GM21390 (cell line): ENCODE measurements at regions not wholly inside any gene's neighbourhood (a gene's known extent, or its start where the extent isn't known, plus 50 kb on each side); places are given as distances from the start of the nearest gene placed in this dataset.

ENCODE experiments used
- ATAC-seq: cut with Tn5 transposase; IDR thresholded peaks from one replicate; pipeline ENCODE4 v1.9.1; 2021; ENCODE audit not compliant: unreplicated experiment

DNA sequence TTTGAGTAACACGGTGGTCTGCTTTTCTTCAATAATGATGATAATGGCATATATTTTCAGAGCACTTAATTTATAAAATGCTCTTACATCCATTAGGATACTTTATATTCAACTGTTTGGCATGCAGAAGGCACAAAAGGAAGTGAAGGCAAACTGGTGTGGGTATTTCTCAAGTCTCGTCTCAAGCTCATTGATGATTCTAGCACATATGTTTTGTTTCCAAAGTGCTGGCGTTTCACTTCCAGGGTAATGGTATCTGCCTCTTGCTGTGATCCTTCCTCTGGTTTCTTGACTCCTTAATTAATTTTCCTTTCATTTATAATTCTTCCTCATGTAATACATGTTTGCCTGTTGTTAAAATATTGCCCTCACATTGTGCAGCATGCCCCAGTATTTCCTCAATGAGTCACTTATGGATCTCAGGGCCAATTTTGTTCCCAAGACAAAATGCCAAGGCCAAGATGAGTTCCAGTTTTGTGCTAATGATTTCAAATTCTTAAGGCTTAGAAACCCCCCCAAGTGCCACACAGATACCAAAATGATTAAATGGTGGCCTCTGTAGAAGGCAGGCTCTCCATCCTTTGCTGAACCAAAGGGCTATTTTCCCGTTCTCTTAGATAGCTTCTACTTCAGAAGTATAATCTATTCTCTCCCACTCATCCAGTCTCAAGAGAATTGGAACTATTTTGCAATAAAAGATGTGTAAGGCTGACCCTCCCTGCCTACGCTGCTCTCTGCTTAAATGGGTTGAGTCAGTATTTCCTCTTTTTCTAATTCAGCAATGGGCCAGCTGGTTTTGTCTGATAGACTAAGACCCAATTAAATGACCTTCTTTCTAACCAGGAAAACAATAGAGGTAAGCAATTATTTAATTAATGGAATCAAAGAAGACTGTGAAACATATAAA is 171.2 kb downstream of the ZNF365 start:
- no peak for ATAC-seq

DNA sequence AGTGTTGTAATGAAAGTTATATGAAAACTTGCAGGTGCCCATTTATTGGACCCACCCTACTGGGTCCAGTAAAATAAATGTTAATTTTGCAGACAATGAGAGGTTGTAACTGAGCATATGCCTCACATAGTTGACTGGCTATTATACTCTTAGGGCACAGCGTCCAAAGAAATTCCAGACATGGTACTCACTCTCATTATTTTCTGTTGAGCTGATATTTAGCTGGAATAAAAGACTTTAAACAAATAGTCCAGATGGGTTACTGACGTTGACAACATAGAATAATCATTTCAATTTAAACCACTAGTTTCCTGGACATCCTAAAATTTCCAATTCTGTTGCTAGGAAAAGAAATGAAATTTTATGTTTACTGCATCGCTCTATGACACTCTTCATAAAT is 174.5 kb downstream of the ZNF365 start:
- ATAC-seq, result no peak

DNA sequence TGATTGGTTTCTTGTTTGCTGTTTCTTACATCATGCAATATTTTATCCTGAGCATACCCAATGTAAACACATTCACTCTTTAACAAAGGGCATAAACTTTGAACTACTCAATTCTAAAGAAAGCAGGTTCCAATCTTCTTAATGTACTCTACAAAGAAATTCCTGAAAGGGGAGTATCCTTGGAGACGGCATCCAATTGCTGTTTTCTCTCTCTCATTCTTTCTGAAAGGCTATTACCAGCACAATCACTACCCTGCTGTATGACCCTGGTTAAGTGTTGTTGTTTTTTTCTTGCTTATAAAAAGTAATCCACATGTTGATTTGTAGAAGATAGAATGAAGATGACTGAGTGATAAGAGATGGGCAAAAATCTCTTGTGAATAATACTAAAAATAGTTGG is 176.0 kb downstream of the ZNF365 start:
- ATAC-seq, result no peak

DNA sequence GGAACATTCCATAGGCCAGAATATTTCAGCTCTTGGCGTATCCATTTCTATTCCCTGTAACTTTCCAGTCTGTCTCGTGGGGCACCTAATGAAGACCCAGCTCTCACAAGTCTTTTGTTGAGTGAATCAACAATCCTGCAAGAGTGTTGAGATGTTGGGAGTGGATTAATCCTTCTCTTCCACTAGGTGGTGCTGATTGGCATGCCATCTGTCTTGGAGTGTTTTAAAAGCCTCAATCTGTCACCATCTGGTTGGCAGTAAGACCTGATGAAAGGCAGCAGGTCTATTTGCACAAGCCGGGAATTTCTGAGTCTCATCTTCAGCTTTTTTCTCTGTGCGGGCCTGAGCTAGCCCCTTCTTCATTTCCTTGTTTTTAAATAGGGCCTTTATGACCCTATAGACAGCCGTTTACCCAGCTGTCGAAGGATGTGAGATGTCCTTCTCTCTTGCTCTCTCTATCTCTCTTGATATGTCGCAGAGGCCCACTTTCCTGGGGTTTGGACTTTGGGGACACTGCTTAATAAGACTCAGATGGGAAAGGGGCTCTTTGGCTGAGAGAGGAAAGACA is 180.5 kb downstream of the ZNF365 start:
- ATAC-seq, result peak; percentile 69

DNA sequence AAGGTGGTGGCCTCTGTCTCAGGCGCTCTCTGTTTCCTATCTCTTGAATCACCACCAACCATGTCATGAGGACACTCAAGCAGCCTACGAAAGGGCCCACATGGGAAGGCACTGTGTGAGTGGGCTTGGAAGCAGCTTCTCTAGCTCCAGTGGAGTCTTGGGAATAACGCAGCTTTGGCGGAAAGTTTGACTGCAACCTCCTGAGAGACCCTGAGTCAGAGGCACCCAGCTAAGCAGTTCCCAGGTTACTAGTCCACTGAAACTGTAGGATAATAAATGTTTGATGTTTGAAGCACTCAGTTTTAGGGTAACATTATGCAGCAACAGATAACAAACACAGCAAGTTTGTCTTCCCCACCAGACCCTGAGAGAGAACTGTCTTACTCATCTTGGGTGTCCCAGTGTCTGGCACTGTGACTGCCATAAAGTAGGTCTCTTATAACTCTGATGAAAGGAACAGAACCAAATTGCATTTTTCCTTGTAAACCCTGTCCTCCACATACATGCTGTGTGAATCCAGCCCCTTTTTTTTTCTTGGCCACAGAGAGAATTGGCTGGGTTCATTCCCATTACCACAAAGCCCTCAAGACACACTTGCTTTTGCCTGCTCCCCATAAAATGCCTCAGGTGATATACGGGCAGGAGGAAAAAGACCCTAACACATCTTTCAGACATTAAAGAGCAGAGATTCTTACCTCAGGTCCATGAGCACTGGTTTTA is 185.5 kb downstream of the ZNF365 start:
- no peak for ATAC-seq

DNA sequence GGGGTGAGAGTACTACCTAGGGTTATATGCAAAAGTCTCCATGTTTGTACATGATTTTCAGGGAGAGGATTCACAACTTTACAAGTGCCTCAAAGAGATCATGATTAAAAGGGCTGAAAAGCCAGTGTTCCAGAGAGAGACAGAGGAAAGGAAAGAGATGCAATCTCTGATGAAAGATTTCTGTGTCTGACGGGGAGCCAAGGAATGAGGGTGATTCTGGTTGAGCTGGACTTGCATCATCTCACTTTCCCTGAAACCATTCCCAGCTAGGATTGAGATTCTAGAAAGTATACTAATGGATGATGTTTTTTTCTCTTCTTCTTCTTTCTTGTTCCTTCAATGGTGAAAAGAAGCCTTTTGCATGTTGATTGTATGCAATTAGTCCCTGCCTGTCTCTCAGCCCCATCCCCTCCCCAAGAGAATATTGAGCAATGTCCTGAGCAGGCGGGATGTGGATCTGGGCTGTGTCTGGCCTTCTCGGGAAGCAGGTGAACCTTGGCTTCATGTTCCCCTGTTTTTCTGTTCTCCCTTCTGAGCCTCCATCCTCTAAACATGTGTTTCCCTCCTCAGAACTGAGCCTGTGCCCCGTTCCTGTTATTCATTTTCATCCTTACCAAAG is 186.1 kb downstream of the ZNF365 start:
- ATAC-seq, result no peak

DNA sequence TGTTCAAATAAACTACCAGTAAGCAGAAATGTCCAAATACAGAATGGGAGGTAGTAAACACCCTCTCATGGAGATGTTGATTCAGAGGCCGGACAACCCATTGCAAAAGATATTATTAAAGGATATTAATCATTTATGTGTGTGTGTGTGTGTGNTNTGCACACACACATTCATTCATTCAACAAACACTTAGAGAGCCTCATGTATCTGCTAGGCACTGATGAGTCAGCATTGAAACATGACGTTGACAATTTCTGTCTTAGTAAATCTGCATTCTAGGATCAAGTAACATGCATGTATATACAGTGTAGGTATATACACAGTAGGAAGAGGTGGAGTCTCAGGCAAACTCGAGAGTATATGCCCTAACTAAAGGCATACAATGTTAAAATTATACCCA is 187.0 kb downstream of the ZNF365 start:
- no peak for ATAC-seq

DNA sequence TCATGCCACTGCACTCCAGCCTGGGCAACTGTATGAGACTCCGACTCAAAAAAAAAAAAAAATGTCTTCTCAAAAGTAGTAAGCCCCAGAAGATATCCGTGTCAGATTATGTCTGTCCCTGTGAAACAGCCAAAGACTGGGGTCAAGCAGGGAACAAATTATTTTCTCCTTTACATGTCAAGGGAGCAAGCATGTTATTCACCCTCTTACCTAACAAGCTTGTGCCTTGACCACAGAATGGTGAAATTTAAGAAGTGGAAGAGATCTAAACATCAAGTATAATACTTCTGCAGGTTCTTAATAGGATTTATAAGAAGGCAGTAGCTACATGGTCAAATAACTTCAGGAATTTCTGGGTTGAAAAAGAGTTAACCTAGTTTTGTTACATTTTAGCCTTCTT is 187.9 kb downstream of the ZNF365 start:
- no peak for ATAC-seq

DNA sequence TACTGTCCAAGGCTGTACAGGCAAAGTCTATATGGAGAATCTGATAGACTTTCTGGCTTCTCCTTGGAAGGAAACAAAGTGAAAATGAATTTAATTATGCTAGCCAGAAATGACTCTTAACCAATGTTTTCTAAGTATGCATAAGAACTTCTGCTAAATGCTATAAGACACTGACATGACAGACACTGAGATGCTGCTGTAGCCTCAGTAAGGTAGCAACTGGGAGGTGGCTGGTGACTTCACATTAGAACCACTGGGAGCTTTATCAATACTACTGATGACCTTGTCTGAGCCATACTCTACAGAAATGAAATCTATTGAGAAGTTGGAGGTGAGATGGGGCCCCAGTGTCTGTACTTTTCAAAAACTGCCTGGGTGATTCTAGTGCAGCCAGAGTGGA is 188.6 kb downstream of the ZNF365 start:
- ATAC-seq, result no peak

DNA sequence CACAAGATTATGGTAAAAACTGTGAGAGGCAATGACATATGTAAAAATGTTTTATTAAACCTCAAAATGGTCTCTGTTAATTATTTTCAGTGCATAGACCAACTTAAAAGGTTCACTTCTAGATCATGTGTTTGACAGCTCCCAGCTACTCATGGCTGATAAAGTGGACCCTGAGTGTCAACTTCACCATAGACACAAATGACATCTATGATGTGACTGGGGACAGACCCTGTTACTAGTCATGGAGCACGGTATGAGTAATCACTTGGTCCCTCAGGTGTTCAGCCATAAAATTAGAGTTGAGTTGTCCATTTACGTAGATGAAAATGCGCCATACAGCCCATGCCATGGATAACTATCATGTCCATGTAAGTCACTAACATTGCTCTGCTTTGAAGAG is 199.8 kb downstream of the ZNF365 start:
- no peak for ATAC-seq

DNA sequence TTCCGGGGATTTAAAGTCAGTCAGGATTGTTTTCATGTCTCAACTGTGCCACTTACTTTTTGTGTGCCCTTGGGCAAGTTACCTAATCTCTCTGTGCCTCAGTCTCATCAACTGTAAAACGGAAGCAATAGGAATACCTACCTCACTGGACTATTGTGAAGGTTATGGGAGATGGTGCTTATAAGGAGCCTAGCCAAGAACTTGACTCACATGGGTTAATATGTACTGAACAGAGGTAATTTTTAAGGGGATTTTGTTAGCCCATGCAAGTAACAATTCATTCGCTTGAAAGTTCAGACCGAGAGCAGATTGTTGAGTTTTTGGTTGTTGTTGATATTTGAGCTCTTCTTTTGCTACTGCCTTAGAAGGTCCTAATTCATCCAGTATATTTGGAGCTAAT is 202.9 kb downstream of the ZNF365 start:
- no peak for ATAC-seq

DNA sequence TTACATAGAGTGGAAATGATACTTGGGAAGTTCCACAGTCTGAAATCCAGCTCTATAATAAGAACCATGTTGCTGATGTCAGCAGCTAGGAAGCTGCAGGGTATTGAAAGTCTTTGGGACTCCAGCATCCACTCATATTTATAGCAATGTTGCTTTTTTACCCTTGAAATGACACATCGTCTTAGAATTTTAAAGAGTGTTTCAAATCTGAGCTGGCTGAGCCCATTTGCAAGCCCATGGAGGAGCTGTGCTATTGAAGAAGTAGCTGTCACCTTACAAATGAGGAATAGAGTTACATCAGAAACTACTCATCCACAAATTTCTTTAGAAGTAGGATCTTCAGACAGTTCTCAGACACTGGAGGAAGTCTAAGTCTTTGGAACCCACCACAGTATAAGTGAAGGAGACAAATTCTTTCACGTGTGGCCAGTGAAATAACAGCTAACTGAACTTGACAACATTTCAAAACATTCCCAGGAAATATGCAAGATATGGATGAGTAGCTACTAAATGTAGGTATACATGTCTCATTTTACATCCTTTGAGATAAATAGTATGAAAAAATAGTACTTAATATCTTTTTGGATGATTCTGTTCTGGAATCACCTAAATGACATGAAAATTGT is 203.6 kb downstream of the ZNF365 start:
- ATAC-seq, result no peak

DNA sequence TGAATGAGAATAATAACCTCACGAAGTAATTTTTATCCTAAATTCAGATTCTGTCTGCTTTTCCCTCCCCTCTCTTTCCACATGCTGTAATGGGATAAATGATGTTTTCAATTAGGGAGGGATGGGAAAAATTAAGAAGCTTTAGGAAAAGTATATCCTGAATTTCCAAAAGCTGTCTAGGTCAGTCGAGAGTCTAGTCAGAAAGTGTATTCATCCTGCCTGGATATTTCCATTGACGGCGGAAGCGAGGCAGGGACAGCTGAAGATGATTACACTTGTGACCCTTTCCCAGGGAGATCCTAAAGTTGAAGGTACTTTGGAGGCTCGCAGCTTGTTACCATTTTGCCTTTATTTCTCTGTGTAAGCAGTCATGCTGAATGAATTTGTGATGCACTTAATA is 204.1 kb downstream of the ZNF365 start:
- ATAC-seq, result no peak

DNA sequence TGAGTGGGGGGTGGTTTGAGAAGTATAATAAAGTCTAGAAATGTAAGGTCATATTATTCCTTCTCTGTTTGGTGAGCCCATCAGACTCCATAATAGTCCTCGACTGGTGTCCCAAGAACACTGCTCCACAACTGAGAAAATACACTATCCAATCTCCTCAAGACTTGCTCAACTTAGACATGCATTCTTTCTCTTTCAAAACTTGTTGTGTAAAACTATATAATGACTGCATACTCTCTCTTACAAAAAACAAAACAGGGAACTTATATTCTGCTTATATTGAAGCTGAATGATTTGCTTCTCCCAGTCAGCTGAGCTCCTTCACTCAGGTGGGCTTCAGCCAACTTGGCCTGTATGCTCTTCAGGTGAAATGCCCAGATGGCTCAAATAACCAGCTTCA is 204.7 kb downstream of the ZNF365 start:
- no peak for ATAC-seq

DNA sequence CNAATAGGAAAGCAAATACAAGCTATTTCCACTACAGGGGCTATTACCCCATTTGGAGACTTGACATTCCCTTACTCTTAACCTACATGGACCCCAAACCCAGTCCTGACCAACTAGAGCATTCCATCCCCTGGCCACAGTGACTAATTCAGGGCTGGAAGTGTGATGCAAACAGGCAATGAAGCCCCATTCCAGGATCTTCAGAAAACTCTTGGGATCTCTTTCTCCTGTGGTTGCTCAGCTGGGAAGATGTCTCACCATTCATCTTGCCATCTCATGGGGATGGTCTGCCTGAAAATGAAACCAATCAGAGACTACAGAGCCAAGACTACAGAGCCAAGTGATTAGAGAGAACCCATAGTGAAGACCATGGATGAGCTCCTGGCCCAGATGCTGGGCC is 206.2 kb downstream of the ZNF365 start:
- no peak for ATAC-seq

DNA sequence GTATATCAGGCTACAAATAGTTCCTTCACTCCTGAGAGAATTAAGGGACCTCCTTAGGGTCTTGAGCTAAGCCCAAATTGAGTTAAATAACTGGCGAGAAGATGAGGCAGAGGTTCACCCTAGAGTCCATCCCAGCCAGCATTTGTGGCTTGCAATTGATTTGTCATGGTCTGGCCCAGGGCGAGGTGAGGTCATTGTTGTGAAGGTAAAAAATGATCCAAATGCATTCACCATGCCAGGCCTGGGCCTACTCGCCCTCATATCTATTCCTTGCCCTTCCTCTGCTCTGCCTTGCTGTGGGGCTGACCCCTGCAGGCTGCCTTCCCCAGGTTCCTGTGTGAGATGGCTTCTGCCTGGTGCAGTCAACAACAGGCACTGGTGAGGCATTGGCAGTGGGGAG is 207.2 kb downstream of the ZNF365 start:
- no peak for ATAC-seq

DNA sequence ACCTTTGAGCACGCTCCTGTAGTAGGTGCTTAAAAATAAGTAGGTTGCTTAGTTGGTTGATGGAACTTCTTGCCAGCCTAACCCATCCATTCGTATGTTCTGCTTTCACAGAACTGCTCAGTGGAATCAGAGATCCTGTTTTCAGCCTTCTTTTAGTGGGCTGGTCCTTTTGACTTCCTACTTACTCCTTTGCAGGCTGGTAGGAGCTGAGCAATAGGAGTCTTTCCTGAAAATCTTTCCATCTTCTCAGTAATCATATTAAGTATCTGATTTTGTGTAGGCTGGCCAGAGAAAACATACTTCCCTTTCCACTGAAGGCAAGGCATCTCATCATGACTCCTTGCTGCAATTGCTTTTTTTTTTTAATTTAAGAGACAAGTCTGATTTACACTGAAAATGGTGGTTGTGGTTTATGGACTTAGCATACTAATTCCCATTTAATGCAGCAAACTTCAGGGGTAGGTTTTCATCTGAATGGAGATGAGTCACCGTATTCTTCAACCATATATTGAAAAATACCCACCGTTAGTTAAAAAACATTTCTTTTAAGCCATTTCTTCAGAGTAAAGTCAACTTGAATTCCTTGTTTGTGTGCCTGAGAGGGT is 208.0 kb downstream of the ZNF365 start:
- ATAC-seq, result no peak

DNA sequence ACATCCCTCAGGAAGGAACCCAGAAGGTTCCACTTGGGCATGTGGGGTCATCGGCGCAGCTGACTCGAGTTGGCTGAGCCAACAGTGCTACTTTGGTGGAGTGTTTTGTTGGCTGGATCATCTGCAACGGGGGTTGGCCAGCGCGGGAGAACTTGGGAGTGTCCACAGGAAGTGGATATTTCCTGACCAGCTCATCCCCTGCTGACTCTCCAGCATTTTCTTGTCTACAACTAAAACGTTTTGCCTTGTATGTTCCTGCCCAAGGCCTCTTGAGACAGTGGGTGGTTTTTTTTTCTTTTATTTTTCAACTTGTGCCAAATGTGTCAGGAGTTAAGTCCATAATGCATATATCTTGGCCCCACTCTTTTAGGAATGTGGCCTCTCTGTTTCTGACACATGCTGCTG is 208.6 kb downstream of the ZNF365 start:
- ATAC-seq, result no peak

DNA sequence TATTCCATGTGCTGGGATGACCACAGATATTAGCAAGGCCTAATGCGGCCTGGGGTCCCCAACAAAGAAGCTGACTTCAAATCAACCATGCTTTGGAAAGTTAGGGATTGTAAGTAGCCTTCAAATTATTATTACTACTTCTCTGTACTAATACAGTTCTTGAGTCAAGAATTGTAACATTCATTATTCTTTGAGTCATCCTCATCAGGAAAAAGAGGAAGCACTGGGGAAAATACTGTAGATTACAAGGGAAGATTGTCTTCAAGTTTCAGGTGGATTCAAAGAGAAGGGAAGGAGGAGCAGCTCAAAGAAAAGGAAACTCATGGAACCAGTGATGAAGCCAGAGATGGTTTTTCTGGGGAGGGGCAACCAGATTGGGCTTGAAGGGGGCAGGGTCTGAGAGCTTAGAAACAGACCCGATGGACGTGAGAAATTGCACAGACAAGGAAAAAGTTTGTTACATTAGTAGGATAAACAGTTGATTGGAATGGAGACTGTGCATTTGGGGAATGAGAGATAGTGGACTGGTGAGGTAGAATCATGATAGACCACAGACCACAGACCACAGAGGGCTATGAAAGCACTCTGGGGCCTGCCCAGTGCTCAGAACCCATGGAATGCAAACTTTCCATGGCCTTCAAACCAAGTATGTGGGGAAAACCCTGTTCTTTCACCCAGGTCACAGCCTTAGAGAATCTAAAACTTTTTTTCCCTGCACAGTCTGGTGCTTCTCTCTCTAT is 209.9 kb downstream of the ZNF365 start:
- ATAC-seq, result no peak

DNA sequence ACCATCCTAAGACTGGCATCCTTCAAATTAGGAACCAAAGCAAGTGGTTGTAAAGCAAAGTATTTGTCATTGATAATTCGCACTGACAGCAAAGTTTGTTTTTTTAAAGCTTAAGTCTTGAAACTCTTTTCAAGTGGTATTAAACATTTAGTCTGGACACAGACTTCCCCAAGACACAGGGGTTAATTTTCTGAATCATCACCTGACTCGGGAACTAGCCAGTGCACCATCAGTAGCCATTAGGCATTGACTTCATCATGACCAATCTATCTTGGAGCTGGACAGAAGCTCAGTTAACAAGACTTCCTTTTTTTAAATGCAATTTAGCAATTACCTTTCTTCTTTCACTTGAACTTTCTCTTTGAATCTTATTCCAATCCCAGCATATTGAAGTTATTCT is 210.6 kb downstream of the ZNF365 start:
- no peak for ATAC-seq
